Smooth muscle cell (in vitro differentiated cells): ENCODE measurements at regions not wholly inside any gene's neighbourhood (a gene's known extent, or its start where the extent isn't known, plus 50 kb on each side); places are given as distances from the start of the nearest gene placed in this dataset.
A peak's percentile ranks its signal among the peaks of the same experiment; 100 is the strongest.

Experiments
- DNase-seq: peaks from one replicate; lab custom pipeline; 2025; ENCODE audit not compliant: unreplicated experiment; lab: John Stamatoyannopoulos, UW
- H2AFZ ChIP-seq: fragments of 200-600 bp; sonication (generic); 2 replicates; pipeline ENCODE4 v1.6.0; 2016; ENCODE audit warnings: antibody characterized with exemption, low read depth, mild to moderate bottlenecking
- H3F3A ChIP-seq: fragments of 200-600 bp; sonication (generic); 2 replicates; pipeline ENCODE4 v1.6.0; 2017; ENCODE audit warnings: antibody characterized with exemption, low read depth
- H3K27ac ChIP-seq: fragments of 200-600 bp; sonication (generic); 2 replicates; pipeline ENCODE4 v1.5.1; 2016; ENCODE audit warnings: low read depth, mild to moderate bottlenecking
- H3K27me3 ChIP-seq: fragments of 200-600 bp; sonication (generic); 2 replicates; pipeline ENCODE4 v1.6.1; 2016; ENCODE audit warnings: low read depth, mild to moderate bottlenecking
- H3K36me3 ChIP-seq: fragments of 200-600 bp; sonication (generic); 2 replicates; pipeline ENCODE4 v1.5.1; 2016; ENCODE audit warnings: low read depth
- H3K4me1 ChIP-seq: fragments of 200-600 bp; sonication (generic); 2 replicates; pipeline ENCODE4 v1.5.1; 2016; ENCODE audit warnings: low read depth
- H3K4me2 ChIP-seq: fragments of 200-600 bp; sonication (generic); 2 replicates; pipeline ENCODE4 v1.6.0; 2016; ENCODE audit warnings: mild to moderate bottlenecking
- H3K4me3 ChIP-seq: fragments of 200-600 bp; sonication (generic); 2 replicates; pipeline ENCODE4 v1.5.1; 2016; ENCODE audit warnings: mild to moderate bottlenecking
- H3K79me2 ChIP-seq: fragments of 200-600 bp; sonication (generic); 2 replicates; pipeline ENCODE4 v1.6.0; 2016; ENCODE audit warnings: low read depth, mild to moderate bottlenecking
- H3K9ac ChIP-seq: fragments of 200-600 bp; sonication (generic); 2 replicates; pipeline ENCODE4 v1.6.0; 2016; ENCODE audit warnings: low read depth
- H3K9me3 ChIP-seq: fragments of 200-600 bp; sonication (generic); replicated peaks from 2 replicates; pipeline ENCODE4 v1.5.1; 2016; ENCODE audit warnings: low read depth
- H4K20me1 ChIP-seq: fragments of 200-600 bp; sonication (generic); 2 replicates; pipeline ENCODE4 v1.6.0; 2016; ENCODE audit warnings: low read depth
- CTCF ChIP-seq: fragments of 200-600 bp; sonication (generic); IDR thresholded peaks from 2 replicates; pipeline ENCODE4 v1.5.1; 2017; ENCODE audit warnings: borderline replicate concordance, mild to moderate bottlenecking, antibody characterized with exemption; ENCODE audit not compliant: insufficient read depth, poor library complexity, severe bottlenecking
- WGBS: methylation state at CpG from one replicate; pipeline ENCODE4 v1.1.7; 2016; ENCODE audit warnings: low lambda C conversion rate; 5-methylcytosine and 5-hydroxymethylcytosine counted together

GRCh38 chrX:121598356-121598755 lies 550.9 kb downstream of the GLUD2 start:
- TF ChIP-seq CTCF: no peak
- no peaks in the 10 kb centered on the region for H4K20me1 ChIP-seq
- H3K4me1 ChIP-seq: no peaks in the 10 kb centered on the region
- H3K4me2 ChIP-seq: no peak overlapping the region
- no peak overlapping the region for H3K9ac ChIP-seq
- H3K9me3 ChIP-seq: no peaks in the 10 kb centered on the region
- H3K79me2 ChIP-seq: no peaks in the 10 kb centered on the region
- H3K27me3 ChIP-seq: no peaks in the 10 kb centered on the region
- no peaks in the 10 kb centered on the region for H3K36me3 ChIP-seq
- no peaks in the 10 kb centered on the region for H3F3A ChIP-seq
- no peak overlapping the region for H2AFZ ChIP-seq
- WGBS: 33% methylated on average over 2 of the region's 2 CpGs
- H3K4me3 ChIP-seq: no peak overlapping the region
- no peak overlapping the region for H3K27ac ChIP-seq
- DNase-seq: no peak

- H3K79me2 ChIP-seq: no peaks in the 10 kb centered on the region
- H3K4me2 ChIP-seq: no peak overlapping the region
- DNase-seq: no peak
- H3K4me1 ChIP-seq: no peaks in the 10 kb centered on the region
- no peaks in the 10 kb centered on the region for H4K20me1 ChIP-seq
- no peaks in the 10 kb centered on the region for H3F3A ChIP-seq
- no peak overlapping the region for H2AFZ ChIP-seq
- no peak for TF ChIP-seq CTCF
- H3K27ac ChIP-seq: no peak overlapping the region
- no peak overlapping the region for H3K4me3 ChIP-seq
- no peaks in the 10 kb centered on the region for H3K9me3 ChIP-seq
- H3K9ac ChIP-seq: no peak overlapping the region
- no peaks in the 10 kb centered on the region for H3K27me3 ChIP-seq
- WGBS: 75% methylated on average over 2 of the region's 2 CpGs
- H3K36me3 ChIP-seq: no peaks in the 10 kb centered on the region
Measured at GRCh38 chrX:121635141-121635540, 587.7 kb downstream of the GLUD2 start.

- no peaks in the 10 kb centered on the region for H3K9me3 ChIP-seq
- H3K4me2 ChIP-seq: no peak overlapping the region
- no peaks in the 10 kb centered on the region for H3F3A ChIP-seq
- no peak overlapping the region for H3K27ac ChIP-seq
- H3K27me3 ChIP-seq: no peaks in the 10 kb centered on the region
- H3K36me3 ChIP-seq: no peaks in the 10 kb centered on the region
- H4K20me1 ChIP-seq: no peaks in the 10 kb centered on the region
- TF ChIP-seq CTCF: no peak
- H3K79me2 ChIP-seq: no peaks in the 10 kb centered on the region
- no peak overlapping the region for H3K4me3 ChIP-seq
- H2AFZ ChIP-seq: no peak overlapping the region
- DNase-seq: no peak
- H3K9ac ChIP-seq: no peak overlapping the region
- H3K4me1 ChIP-seq: no peaks in the 10 kb centered on the region
Measured at GRCh38 chrX:121639781-121640180, 592.4 kb downstream of the GLUD2 start.

- DNase-seq: no peak
Measured at GRCh38 chrX:121641560-121641959, 594.1 kb downstream of the GLUD2 start.

More at GRCh38 chrX:121641560-121641959, 594.1 kb downstream of the GLUD2 start:
- WGBS: 51% methylated on average over 2 of the region's 2 CpGs
- Histone ChIP-seq H3K4me3 (no peak overlapping the region), H4K20me1 (no peaks in the 10 kb centered on the region), H3K27ac (peak overlapping the region; percentile 2), H3K4me2 (peak overlapping the region; percentile 39), H2AFZ (no peak overlapping the region), H3K79me2 (no peaks in the 10 kb centered on the region), H3K27me3 (no peaks in the 10 kb centered on the region), H3F3A (no peaks in the 10 kb centered on the region), H3K36me3 (no peaks in the 10 kb centered on the region), H3K9me3 (no peaks in the 10 kb centered on the region), H3K4me1 (no peaks in the 10 kb centered on the region), H3K9ac (no peak overlapping the region)
- TF ChIP-seq CTCF: no peak
